Umbilical cord (tissue), 1 donor: ENCODE measurements at regions not wholly inside any gene's neighbourhood (a gene's known extent, or its start where the extent isn't known, plus 50 kb on each side); places are given as distances from the start of the nearest gene placed in this dataset.
A peak's percentile ranks its signal among the peaks of the same experiment; 100 is the strongest.

Experiments used
- DNase-seq: peaks from one replicate; pipeline ENCODE4 v3.0.0-alpha.2; 2015; ENCODE audit warnings: low spot score

DNA sequence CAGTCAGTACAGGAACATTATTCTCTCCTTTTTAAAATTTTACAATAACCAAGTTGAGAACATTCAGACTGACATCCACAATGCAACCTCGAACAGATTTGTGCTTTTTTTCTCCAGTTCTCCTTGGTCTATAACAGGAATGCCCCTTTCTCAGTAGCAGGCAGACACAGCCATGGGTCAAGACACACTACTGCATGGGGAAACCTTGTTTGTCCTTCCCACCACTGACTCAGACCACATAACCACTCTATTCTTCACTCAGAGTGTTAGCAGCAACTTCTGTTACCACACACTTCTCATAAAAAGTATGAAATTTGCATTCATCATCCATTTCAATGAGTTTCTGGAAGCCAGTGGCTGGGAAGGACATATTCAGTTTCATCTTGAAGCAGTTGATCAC lies 421.7 kb downstream of the ADRA2A start:
- no peak for DNase-seq

GRCh38 chr10:111504376-111504775 lies 427.5 kb downstream of the ADRA2A start:
- DNase-seq, result no peak

GRCh38 chr10:111506266-111507034 lies 429.6 kb downstream of the ADRA2A start:
- DNase-seq, result no peak

- DNase-seq, result no peak
Measured at GRCh38 chr10:111511751-111512150, 434.9 kb downstream of the ADRA2A start.

GRCh38 chr10:111515264-111515663 lies 438.4 kb downstream of the ADRA2A start:
- DNase-seq, result no peak

DNA sequence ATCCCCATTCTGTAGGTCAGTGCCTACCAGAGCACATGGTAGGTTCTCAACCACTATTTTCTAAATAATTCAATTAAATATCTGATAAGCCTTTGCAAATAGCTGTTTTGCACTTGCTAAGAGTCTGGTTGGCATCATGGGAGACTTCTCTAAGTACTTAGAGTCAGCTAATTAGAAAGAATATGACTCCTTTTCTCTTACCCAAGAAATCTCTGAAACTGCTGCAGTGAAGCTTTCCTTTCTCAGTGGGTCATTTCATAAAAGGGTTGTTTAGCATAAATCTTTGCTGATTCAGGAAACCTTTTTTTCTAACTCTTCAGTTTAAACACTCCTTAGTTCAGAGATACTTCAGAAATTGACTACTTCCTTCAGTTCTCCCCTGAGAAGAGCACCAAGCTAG lies 438.9 kb downstream of the ADRA2A start:
- no peak for DNase-seq

DNA sequence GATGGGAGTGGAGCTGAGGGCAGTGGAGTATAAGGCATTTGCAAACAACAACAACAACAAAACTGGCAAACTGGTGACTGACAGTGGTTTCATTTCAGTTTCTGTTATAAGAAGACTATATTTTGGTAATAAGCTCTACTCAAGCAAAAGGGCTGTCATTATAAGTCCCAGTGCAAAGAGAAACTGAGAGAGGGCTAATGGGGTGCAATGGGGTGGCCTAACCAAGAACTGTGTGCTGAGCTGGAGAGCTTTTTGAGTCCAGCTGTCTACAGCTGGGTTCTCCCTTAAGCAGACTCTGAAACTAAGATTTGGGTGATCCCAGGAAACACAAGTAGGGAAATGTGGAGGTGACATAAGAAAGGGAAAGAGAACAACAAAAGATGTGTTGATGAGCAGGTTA lies 439.3 kb downstream of the ADRA2A start:
- no peak for DNase-seq

DNA sequence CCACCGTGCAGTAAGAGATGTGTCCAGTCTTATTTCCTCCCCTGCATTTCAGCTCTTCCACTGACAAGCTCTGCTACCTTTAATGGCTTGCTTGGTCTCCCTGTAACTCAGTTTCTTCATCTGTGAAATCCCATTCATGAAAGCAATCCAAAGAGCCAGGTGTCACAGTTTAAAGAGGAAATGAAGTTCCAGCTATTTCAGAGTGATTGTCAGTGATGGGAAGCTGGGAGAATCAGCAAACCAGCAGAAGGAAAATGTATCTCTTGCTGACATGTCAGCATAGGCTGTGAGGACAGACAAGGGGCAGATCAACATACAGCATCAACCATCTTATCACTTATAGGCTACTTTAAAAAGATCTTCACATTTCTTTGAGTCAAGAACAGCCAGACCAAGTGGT lies 445.3 kb downstream of the ADRA2A start:
- DNase-seq, result no peak

GRCh38 chr10:111522551-111522950 lies 445.7 kb downstream of the ADRA2A start:
- peak; percentile 0 for DNase-seq

DNA sequence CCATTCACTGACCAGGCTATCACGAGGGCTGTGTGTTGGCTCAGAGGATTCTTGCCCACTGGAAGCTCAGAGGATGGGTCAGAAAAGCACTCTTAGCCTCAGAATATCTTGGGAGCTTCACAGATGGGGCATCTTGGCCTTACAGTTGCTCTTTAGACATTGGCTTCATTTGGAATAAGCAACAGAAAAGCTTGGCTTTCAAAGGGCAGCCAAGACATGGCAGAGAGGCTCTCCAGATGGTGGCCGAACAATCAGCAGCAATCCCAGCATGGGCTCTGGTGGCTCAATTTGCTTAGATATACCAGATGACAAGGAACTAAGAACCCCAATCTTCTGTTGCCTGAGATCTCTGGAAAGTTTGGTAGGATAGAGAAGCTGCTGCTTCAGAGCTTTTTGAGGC lies 446.2 kb downstream of the ADRA2A start:
- no peak for DNase-seq

DNA sequence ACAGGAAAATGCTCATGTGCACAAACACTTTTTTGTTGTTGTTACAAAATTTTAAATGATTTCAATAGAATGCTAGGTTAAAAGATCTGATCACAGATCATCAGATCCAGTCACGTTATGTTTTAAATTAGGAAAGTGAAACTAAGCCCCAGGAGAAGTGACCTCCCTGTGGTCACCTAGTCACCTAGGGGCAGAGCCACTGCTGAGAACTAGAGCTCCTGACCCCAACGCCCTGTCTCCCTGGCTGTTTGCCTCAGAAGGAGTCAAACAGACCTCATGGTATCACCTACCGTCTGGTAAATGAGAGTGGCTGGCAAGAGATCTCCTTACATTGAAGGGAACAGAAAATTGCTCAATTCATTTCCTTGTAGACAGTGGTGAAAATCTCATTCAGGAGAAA lies 447.3 kb downstream of the ADRA2A start:
- no peak for DNase-seq

- DNase-seq, result no peak
Measured at GRCh38 chr10:111525696-111526095, 448.9 kb downstream of the ADRA2A start.

- DNase-seq, result no peak
Measured at GRCh38 chr10:111531690-111532089, 454.9 kb downstream of the ADRA2A start.

DNA sequence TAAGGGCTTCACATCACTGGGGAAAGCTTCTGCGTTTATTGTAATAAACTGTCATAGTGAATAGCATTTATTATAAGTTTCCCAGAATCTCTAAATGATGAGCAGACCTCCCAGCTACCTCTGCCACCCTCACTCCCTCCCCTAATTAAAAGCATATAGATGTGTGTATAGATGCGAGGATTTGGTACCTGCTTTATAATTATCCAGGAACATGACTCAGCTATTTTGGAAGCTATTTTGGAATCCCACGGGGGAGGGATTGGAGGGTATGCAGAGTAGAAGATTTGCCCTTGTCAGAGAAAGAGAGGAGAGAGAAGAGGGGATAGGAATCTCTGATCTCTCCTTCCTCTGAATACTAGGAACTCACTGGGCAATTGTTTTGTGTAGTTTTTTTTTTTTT lies 455.3 kb downstream of the ADRA2A start:
- DNase-seq, result no peak

- no peak for DNase-seq
Measured at GRCh38 chr10:111539246-111539645, 462.4 kb downstream of the ADRA2A start.

DNA sequence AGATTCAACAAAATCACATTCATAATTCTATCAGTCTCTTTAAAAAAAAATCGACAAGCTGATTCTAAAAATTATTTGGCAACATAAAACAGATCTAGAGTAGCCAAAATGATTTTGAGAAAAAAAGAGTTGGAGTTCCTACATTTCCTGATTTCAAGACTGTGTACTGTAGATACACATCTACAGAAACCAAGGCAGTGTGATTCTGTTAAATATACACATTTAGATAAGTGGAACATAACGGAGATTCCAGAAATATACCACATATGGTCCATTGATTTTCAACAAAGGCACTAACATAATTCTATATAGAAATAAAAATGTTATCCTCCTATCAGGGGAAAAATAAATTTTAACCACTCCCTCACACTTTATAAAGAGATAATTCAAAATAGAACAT lies 467.0 kb downstream of the ADRA2A start:
- DNase-seq, result no peak

GRCh38 chr10:111545861-111546605 lies 469.2 kb downstream of the ADRA2A start:
- no peak for DNase-seq

DNA sequence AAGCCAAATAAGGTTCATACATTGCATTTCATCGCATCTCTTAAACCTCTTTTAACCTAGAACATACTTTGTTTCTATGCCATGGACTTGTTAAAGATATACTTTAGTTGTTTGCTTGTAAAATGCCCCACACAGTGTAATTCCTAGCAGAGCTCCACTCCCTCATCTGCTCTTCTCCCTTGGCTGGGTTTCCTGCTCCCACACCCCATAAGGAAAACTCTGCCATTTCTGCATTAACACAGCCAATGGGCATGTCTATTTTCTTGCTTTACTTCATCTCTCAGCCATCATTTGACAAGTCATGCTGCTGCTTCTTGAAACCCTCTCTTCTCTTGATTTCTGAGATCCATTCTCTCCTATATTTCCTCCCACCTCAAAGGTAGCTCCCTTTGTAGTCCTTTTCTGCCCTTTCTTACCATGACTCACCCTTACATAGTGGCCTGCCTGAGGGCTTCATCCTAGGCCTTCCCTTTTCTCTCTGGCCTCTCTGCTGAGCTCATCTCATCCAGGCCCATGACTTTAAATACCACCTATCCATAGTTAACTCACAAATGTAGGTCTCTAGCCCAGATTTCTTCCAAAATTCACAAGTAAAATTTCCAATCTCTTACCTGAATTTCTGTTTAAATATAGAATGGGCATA lies 471.4 kb downstream of the ADRA2A start:
- no peak for DNase-seq

DNA sequence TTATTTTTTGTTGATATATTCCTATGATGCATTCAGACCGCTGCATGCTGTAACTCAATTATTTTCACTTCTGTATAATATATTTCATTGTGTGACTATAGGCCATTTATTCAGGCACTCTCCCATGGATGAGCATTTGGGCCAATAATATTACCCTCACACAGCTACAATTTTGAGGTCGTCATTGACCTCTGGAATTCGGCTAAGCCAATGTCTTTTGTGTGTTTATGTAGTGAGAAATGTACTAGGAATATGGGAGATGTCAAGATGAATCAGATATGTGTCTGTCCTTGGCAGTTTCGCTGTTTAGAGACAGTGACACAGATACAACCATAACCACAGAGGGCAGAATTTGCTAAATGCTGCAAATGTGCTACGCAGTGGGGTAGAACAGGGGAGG lies 474.2 kb downstream of the ADRA2A start:
- DNase-seq, result no peak

- DNase-seq, result no peak
Measured at GRCh38 chr10:111556666-111557065, 479.8 kb downstream of the ADRA2A start.

DNA sequence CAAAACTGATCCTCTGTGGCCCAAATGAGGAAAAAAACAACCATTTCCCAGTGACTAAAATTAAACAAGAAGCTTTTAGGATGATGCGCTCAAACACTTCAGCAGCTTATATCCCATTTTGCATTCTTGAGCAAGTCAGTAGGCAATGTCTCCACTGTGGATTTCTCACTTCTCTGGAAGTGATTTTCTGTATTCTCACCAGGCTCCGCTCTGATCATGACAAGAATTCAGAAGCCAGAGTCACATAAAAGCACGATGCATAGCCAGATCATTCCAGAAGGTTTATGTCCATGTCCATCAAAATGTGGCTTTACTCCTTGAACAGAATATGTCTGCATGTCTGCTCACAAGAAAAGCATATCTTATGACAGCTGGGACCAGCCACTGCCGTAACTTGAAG lies 481.4 kb downstream of the ADRA2A start:
- no peak for DNase-seq

DNA sequence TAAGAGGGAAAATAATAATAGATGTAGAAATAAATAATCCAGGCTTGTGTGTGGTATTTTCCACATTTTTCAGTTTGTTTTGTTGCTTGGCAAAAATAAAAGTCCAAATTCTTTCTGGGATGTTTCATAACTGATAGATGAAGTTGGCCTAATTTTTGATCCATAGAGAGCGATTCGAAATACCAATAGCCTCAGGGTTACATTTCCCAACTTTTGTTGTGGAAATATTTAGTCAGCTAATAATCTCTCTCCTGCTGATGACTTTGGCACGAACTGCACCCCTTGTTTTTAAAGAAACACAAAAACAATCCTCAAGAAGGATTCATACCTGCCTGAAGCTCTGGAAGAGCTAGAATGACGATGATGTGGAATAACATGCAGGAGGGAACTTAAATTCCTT lies 483.2 kb downstream of the ADRA2A start:
- DNase-seq, result no peak

DNA sequence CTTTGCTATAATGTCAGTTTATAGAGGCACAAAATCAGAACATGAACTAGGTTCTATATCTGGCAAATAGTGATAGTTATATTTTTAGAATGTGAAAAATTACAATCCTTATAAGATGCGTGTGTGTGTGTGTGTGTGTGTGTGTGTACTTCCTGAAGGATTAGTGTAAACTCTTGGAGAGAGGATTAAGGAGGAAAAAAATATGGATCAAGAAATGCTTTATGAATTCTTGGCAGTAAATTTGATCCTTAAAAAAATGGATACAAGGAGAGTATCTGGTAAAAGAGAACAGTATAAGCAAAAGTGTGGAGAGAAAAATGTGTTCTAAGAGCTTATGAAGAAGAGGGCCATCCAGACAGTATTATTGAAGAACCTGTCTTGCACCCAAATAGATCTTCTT lies 484.3 kb downstream of the ADRA2A start:
- DNase-seq, result peak; percentile 15
